OCI-LY1 (cell line): ENCODE measurements at regions not wholly inside any gene's neighbourhood (a gene's known extent, or its start where the extent isn't known, plus 50 kb on each side); places are given as distances from the start of the nearest gene placed in this dataset.

ENCODE experiments used
- H2AFZ ChIP-seq: fragments of 200-600 bp; sonication (generic), shearing (Covaris generic); 2 replicates; pipeline ENCODE4 v1.6.0; 2014; ENCODE audit warnings: antibody characterized with exemption, mild to moderate bottlenecking, low read length
- H3F3A ChIP-seq: fragments of 200-600 bp; sonication (generic), shearing (Covaris generic); 2 replicates; pipeline ENCODE4 v1.6.0; 2014; ENCODE audit warnings: mild to moderate bottlenecking, antibody characterized with exemption, low read length, moderate library complexity; ENCODE audit not compliant: insufficient read depth
- H3K27ac ChIP-seq: fragments of 200-600 bp; sonication (generic); 2 replicates; pipeline ENCODE4 v1.5.1; 2014; ENCODE audit warnings: low read length, mixed run types, mild to moderate bottlenecking, low read depth; ENCODE audit not compliant: poor library complexity, severe bottlenecking
- H3K27me3 ChIP-seq: fragments of 200-600 bp; sonication (generic); 2 replicates; pipeline ENCODE4 v1.6.0; 2014; ENCODE audit warnings: antibody characterized with exemption, mild to moderate bottlenecking, low read length, moderate library complexity; ENCODE audit not compliant: insufficient read depth
- H3K36me3 ChIP-seq: fragments of 200-600 bp; sonication (generic); 2 replicates; pipeline ENCODE4 v1.6.1; 2014; ENCODE audit warnings: mild to moderate bottlenecking, antibody characterized with exemption, low read length, moderate library complexity, mixed read lengths; ENCODE audit not compliant: insufficient read depth
- H3K4me1 ChIP-seq: fragments of 200-600 bp; sonication (generic); 2 replicates; pipeline ENCODE4 v1.5.1; 2014; ENCODE audit warnings: mild to moderate bottlenecking, low read length, moderate library complexity; ENCODE audit not compliant: insufficient read depth, severe bottlenecking
- H3K4me2 ChIP-seq: fragments of 200-600 bp; sonication (generic), shearing (Covaris generic); 2 replicates; pipeline ENCODE4 v1.6.1; 2014; ENCODE audit warnings: low read length
- H3K4me3 ChIP-seq: fragments of 200-600 bp; sonication (generic); 2 replicates; pipeline ENCODE4 v1.5.1; 2014; ENCODE audit warnings: low read length, low read depth, mild to moderate bottlenecking, mixed read lengths; ENCODE audit not compliant: poor library complexity, severe bottlenecking
- H3K79me2 ChIP-seq: fragments of 200-600 bp; shearing (Covaris generic); 2 replicates; pipeline ENCODE4 v1.6.1; 2016; ENCODE audit warnings: mixed run types, low read length, mixed read lengths; ENCODE audit not compliant: insufficient read depth
- H3K9ac ChIP-seq: fragments of 200-600 bp; sonication (generic), shearing (Covaris generic); 2 replicates; pipeline ENCODE4 v1.6.1; 2014; ENCODE audit warnings: mild to moderate bottlenecking, low read length, mixed read lengths
- H3K9me2 ChIP-seq: fragments of 200-600 bp; sonication (generic), shearing (Covaris generic); 2 replicates; pipeline ENCODE4 v1.6.1; 2014; ENCODE audit warnings: low read depth, mild to moderate bottlenecking, low read length, mixed read lengths
- H3K9me3 ChIP-seq: fragments of 200-600 bp; shearing (Covaris generic); 2 replicates; pipeline ENCODE4 v1.6.1; 2014; ENCODE audit warnings: low read length, mixed read lengths
- H4K20me1 ChIP-seq: fragments of 200-600 bp; sonication (generic), shearing (Covaris generic); 2 replicates; pipeline ENCODE4 v1.6.0; 2016; ENCODE audit warnings: mild to moderate bottlenecking, low read length; ENCODE audit not compliant: insufficient read depth
- CTCF ChIP-seq: fragments of 200-600 bp; sonication (generic), shearing (Covaris generic); IDR thresholded peaks from 2 replicates; pipeline ENCODE4 v1.5.1; 2017; ENCODE audit warnings: mild to moderate bottlenecking, antibody characterized with exemption, low read length, moderate library complexity, mixed read lengths
- EZH2 ChIP-seq: fragments of 200-600 bp; sonication (generic), shearing (Covaris generic); IDR thresholded peaks from 2 replicates; pipeline ENCODE4 v1.8.0; 2017; ENCODE audit warnings: borderline replicate concordance, mixed run types, mild to moderate bottlenecking, antibody characterized with exemption, low read length, moderate library complexity, mixed read lengths

DNA sequence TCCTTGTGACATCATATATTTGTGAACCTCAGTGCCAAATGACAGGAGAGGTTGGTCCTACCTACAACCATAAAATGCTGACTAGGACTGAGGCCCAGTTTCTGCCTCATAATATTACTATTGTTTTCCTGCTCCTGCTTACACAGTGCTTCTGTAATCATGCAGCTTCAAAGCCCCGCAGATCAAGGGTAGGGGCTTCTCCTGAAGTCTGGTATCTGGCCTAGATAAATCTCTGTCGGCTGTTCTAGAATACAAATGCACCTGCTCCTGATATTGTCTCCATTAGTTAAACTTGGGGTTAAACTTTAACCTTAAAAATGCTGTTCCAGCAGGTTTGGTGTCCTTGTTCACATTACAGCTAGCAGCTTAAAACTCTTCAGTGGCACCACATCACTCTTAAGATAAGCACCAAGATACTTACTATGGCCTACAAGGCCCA, 552.4 kb downstream of the TUSC7 start:
- H3K36me3 ChIP-seq: no peaks in the 10 kb centered on the region
- no peaks in the 10 kb centered on the region for H3K27me3 ChIP-seq
- H4K20me1 ChIP-seq: no peaks in the 10 kb centered on the region
- H3K4me3 ChIP-seq: no peak overlapping the region
- no peak overlapping the region for H3K27ac ChIP-seq
- no peak overlapping the region for H3K4me2 ChIP-seq
- TF ChIP-seq CTCF (no peak), EZH2 (no peak)
- no peak overlapping the region for H3K9ac ChIP-seq
- H3K9me2 ChIP-seq: no peaks in the 10 kb centered on the region
- H3K9me3 ChIP-seq: no peaks in the 10 kb centered on the region
- H3K4me1 ChIP-seq: no peaks in the 10 kb centered on the region
- no peaks in the 10 kb centered on the region for H3F3A ChIP-seq
- no peak overlapping the region for H2AFZ ChIP-seq
- no peaks in the 10 kb centered on the region for H3K79me2 ChIP-seq

DNA sequence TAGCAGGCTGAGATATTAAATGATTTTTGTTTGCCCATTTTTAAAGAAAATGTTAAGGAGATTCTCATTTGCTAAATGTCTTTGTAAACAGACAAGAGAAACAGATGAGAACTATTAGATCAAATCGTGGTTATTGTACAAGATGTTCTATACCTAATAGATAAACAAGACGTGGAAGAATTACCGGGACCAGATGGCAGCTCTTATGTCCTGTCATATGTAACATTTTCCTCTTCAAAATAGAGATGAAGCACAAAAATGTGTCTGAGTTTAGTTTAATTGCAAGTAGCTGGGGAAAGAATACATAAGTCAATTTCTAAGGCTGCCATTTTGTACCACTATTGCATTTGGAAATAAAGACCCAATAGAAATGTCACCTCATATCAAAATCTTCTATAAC, 553.7 kb downstream of the TUSC7 start:
- Histone ChIP-seq H3F3A (no peaks in the 10 kb centered on the region), H2AFZ (no peak overlapping the region), H3K4me3 (no peak overlapping the region), H3K9ac (no peak overlapping the region), H3K79me2 (no peaks in the 10 kb centered on the region), H3K4me2 (no peak overlapping the region), H3K9me2 (no peaks in the 10 kb centered on the region), H3K27me3 (no peaks in the 10 kb centered on the region), H3K9me3 (no peaks in the 10 kb centered on the region), H3K4me1 (no peaks in the 10 kb centered on the region), H3K27ac (no peak overlapping the region), H4K20me1 (no peaks in the 10 kb centered on the region), H3K36me3 (no peaks in the 10 kb centered on the region)
- no peak for TF ChIP-seq EZH2
- no peak for TF ChIP-seq CTCF

DNA sequence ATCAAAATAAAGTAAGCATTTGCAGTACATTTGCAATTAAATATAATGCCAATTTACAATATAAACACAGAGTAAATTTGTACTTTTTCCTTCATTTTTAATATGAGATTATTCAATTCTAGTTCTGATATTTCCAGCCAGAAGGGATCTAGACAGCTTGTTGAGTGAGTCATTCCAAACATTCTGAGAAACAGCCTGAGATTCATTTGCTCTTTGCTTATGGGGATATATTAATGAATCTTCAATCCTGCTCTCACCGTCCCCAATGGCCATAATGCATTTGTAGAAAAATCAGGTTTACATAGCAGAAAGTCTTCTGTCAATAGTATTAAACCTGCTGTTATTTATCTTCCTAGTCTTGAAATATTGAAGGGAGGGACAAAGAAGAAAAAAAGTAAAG, 554.2 kb downstream of the TUSC7 start:
- Histone ChIP-seq H3K36me3 (no peaks in the 10 kb centered on the region), H3K9ac (no peak overlapping the region), H2AFZ (no peak overlapping the region), H3K27me3 (no peaks in the 10 kb centered on the region), H3K9me3 (no peaks in the 10 kb centered on the region), H3F3A (no peaks in the 10 kb centered on the region), H3K4me3 (no peak overlapping the region), H4K20me1 (no peaks in the 10 kb centered on the region), H3K27ac (no peak overlapping the region), H3K4me1 (no peaks in the 10 kb centered on the region), H3K79me2 (no peaks in the 10 kb centered on the region), H3K4me2 (no peak overlapping the region), H3K9me2 (no peaks in the 10 kb centered on the region)
- TF ChIP-seq EZH2 (no peak), CTCF (no peak)
